Choroid plexus epithelial cell (primary cell): ENCODE measurements at regions not wholly inside any gene's neighbourhood (a gene's known extent, or its start where the extent isn't known, plus 50 kb on each side); places are given as distances from the start of the nearest gene placed in this dataset.
"Not testable (repeated sequence)": the region's sequence is repeated elsewhere in the genome, so short reads cannot be mapped to it uniquely, and the experiment has no call there.

ENCODE experiments used
- DNase-seq: peaks from one replicate; pipeline ENCODE4 v3.0.0-alpha.2; 2010; ENCODE audit warnings: low read depth
- H3K4me3 ChIP-seq: 2 replicates; pipeline ENCODE4 v1.5.1; 2011; ENCODE audit warnings: low read depth, mild to moderate bottlenecking, control low read depth, low read length, moderate library complexity
- CTCF ChIP-seq: conservative IDR thresholded peaks from 2 replicates; pipeline ENCODE4 v1.5.1; 2011; ENCODE audit warnings: low read depth, mild to moderate bottlenecking, control low read depth, inconsistent platforms, low read length, moderate library complexity

GRCh38 chrX:128818690-128819089 is 704.6 kb downstream of the SMARCA1 start:
- no peak for TF ChIP-seq CTCF
- no peak overlapping the region for H3K4me3 ChIP-seq
- DNase-seq: no peak

GRCh38 chrX:128816919-128817318 is 706.4 kb downstream of the SMARCA1 start:
- H3K4me3 ChIP-seq: no peak overlapping the region
- DNase-seq: peak; percentile 0
- no peak for TF ChIP-seq CTCF

- DNase-seq: no peak
- no peak for TF ChIP-seq CTCF
- H3K4me3 ChIP-seq: no peak overlapping the region
These were observed 715.9 kb downstream of the SMARCA1 start for GRCh38 chrX:128807367-128807766.

GRCh38 chrX:128805236-128805635 is 718.1 kb downstream of the SMARCA1 start:
- no peak overlapping the region for H3K4me3 ChIP-seq
- no peak for TF ChIP-seq CTCF
- DNase-seq: no peak

GRCh38 chrX:128804828-128805227 is 718.5 kb downstream of the SMARCA1 start:
- H3K4me3 ChIP-seq: no peak overlapping the region
- no peak for TF ChIP-seq CTCF
- DNase-seq: no peak

- peak; percentile 3 for DNase-seq
- no peak overlapping the region for H3K4me3 ChIP-seq
- no peak for TF ChIP-seq CTCF
These were observed 723.2 kb downstream of the SMARCA1 start for GRCh38 chrX:128800138-128800537.

GRCh38 chrX:128783139-128783538 is 730.9 kb upstream of the ACTRT1 start:
- H3K4me3 ChIP-seq, DNase-seq: not testable (repeated sequence)

- H3K4me3 ChIP-seq: no peak overlapping the region
- peak; percentile 18 for DNase-seq
- TF ChIP-seq CTCF: peak; percentile 46
These were observed 729.3 kb upstream of the ACTRT1 start for GRCh38 chrX:128781506-128781905.
